Mucosa of stomach (tissue), 1 donor: ENCODE measurements at regions not wholly inside any gene's neighbourhood (a gene's known extent, or its start where the extent isn't known, plus 50 kb on each side); places are given as distances from the start of the nearest gene placed in this dataset.

Experiments
- H3K27me3 ChIP-seq: one replicate; pipeline ENCODE4 v1.7.0; 2013; ENCODE audit warnings: mild to moderate bottlenecking, low read length; ENCODE audit not compliant: control insufficient read depth, insufficient read depth
- H3K36me3 ChIP-seq: one replicate; pipeline ENCODE4 v1.7.0; 2013; ENCODE audit warnings: low read length; ENCODE audit not compliant: control insufficient read depth, insufficient read depth
- H3K4me1 ChIP-seq: one replicate; pipeline ENCODE4 v1.7.0; 2013; ENCODE audit warnings: mild to moderate bottlenecking, low read length; ENCODE audit not compliant: control insufficient read depth, insufficient read depth
- H3K4me3 ChIP-seq: one replicate; pipeline ENCODE4 v1.7.0; 2013; ENCODE audit warnings: low read length
- H3K9ac ChIP-seq: one replicate; pipeline ENCODE4 v1.7.0; 2013; ENCODE audit warnings: mild to moderate bottlenecking, low read length, moderate library complexity
- H3K9me3 ChIP-seq: one replicate; pipeline ENCODE4 v1.7.0; 2013; ENCODE audit warnings: mild to moderate bottlenecking, low read length, moderate library complexity; ENCODE audit not compliant: control insufficient read depth
- donor health status: Pancreatic carcinoma.

GRCh38 chr19:28839455-28839854 lies 373.5 kb downstream of the UQCRFS1 start:
- H3K36me3 ChIP-seq, result no peaks in the 10 kb centered on the region
- no peak overlapping the region for H3K4me3 ChIP-seq
- H3K9ac ChIP-seq, result no peak overlapping the region
- H3K4me1 ChIP-seq, result no peaks in the 10 kb centered on the region
- H3K9me3 ChIP-seq, result no peaks in the 10 kb centered on the region
- H3K27me3 ChIP-seq, result peaks cover 4% of the 10 kb centered on the region

GRCh38 chr19:28838909-28839308 lies 374.0 kb downstream of the UQCRFS1 start:
- H3K9me3 ChIP-seq, result no peaks in the 10 kb centered on the region
- H3K4me3 ChIP-seq, result no peak overlapping the region
- H3K27me3 ChIP-seq, result peaks cover 4% of the 10 kb centered on the region
- no peaks in the 10 kb centered on the region for H3K36me3 ChIP-seq
- H3K9ac ChIP-seq, result no peak overlapping the region
- H3K4me1 ChIP-seq, result no peaks in the 10 kb centered on the region

GRCh38 chr19:28836421-28836820 lies 376.5 kb downstream of the UQCRFS1 start:
- Histone ChIP-seq H3K4me1 (no peaks in the 10 kb centered on the region), H3K9me3 (no peaks in the 10 kb centered on the region), H3K36me3 (no peaks in the 10 kb centered on the region), H3K9ac (no peak overlapping the region), H3K4me3 (no peak overlapping the region), H3K27me3 (peaks cover 4% of the 10 kb centered on the region)

- H3K4me3 ChIP-seq, result no peak overlapping the region
- no peak overlapping the region for H3K9ac ChIP-seq
- H3K9me3 ChIP-seq, result no peaks in the 10 kb centered on the region
- peaks cover 4% of the 10 kb centered on the region for H3K27me3 ChIP-seq
- H3K4me1 ChIP-seq, result no peaks in the 10 kb centered on the region
- no peaks in the 10 kb centered on the region for H3K36me3 ChIP-seq
Observed at GRCh38 chr19:28834996-28835395, 378.0 kb downstream of the UQCRFS1 start.

- H3K9me3 ChIP-seq, result no peaks in the 10 kb centered on the region
- no peak overlapping the region for H3K4me3 ChIP-seq
- peaks cover 4% of the 10 kb centered on the region for H3K27me3 ChIP-seq
- H3K36me3 ChIP-seq, result no peaks in the 10 kb centered on the region
- no peak overlapping the region for H3K9ac ChIP-seq
- no peaks in the 10 kb centered on the region for H3K4me1 ChIP-seq
Observed at GRCh38 chr19:28831462-28831861, 381.5 kb downstream of the UQCRFS1 start.

- Histone ChIP-seq H3K4me3 (no peak overlapping the region), H3K4me1 (no peaks in the 10 kb centered on the region)
Observed at GRCh38 chr19:28829762-28830161, 383.2 kb downstream of the UQCRFS1 start.

GRCh38 chr19:28829359-28829758 lies 383.6 kb downstream of the UQCRFS1 start:
- Histone ChIP-seq H3K4me3 (no peak overlapping the region), H3K9ac (no peak overlapping the region), H3K9me3 (no peaks in the 10 kb centered on the region), H3K27me3 (no peaks in the 10 kb centered on the region), H3K36me3 (no peaks in the 10 kb centered on the region), H3K4me1 (no peaks in the 10 kb centered on the region)

More at GRCh38 chr19:28829762-28830161, 383.2 kb downstream of the UQCRFS1 start:
- Histone ChIP-seq H3K36me3 (no peaks in the 10 kb centered on the region), H3K27me3 (no peaks in the 10 kb centered on the region), H3K9ac (no peak overlapping the region), H3K9me3 (no peaks in the 10 kb centered on the region)

- no peak overlapping the region for H3K4me3 ChIP-seq
Observed at GRCh38 chr19:28828276-28828870, 384.6 kb downstream of the UQCRFS1 start.

GRCh38 chr19:28827382-28827781 lies 385.6 kb downstream of the UQCRFS1 start:
- Histone ChIP-seq H3K36me3 (no peaks in the 10 kb centered on the region), H3K4me3 (no peak overlapping the region), H3K27me3 (no peaks in the 10 kb centered on the region), H3K4me1 (no peaks in the 10 kb centered on the region), H3K9me3 (no peaks in the 10 kb centered on the region), H3K9ac (no peak overlapping the region)

More at GRCh38 chr19:28828276-28828870, 384.6 kb downstream of the UQCRFS1 start:
- Histone ChIP-seq H3K9ac (no peak overlapping the region), H3K9me3 (no peaks in the 10 kb centered on the region), H3K27me3 (no peaks in the 10 kb centered on the region), H3K4me1 (no peaks in the 10 kb centered on the region), H3K36me3 (no peaks in the 10 kb centered on the region)

- Histone ChIP-seq H3K9ac (no peak overlapping the region), H3K9me3 (no peaks in the 10 kb centered on the region), H3K4me1 (no peaks in the 10 kb centered on the region), H3K36me3 (no peaks in the 10 kb centered on the region), H3K4me3 (no peak overlapping the region), H3K27me3 (no peaks in the 10 kb centered on the region)
Observed at GRCh38 chr19:28823338-28823961, 389.5 kb downstream of the UQCRFS1 start.

GRCh38 chr19:28820289-28820688 lies 392.7 kb downstream of the UQCRFS1 start:
- Histone ChIP-seq H3K27me3 (no peaks in the 10 kb centered on the region), H3K9me3 (no peaks in the 10 kb centered on the region), H3K36me3 (no peaks in the 10 kb centered on the region), H3K4me3 (no peak overlapping the region), H3K9ac (no peak overlapping the region), H3K4me1 (no peaks in the 10 kb centered on the region)

- Histone ChIP-seq H3K27me3 (no peaks in the 10 kb centered on the region), H3K9ac (no peak overlapping the region), H3K4me1 (no peaks in the 10 kb centered on the region), H3K36me3 (no peaks in the 10 kb centered on the region), H3K9me3 (no peaks in the 10 kb centered on the region), H3K4me3 (no peak overlapping the region)
Observed at GRCh38 chr19:28815257-28815656, 397.7 kb downstream of the UQCRFS1 start.
